ES-I3 (cell line): ENCODE measurements at regions not wholly inside any gene's neighbourhood (a gene's known extent, or its start where the extent isn't known, plus 50 kb on each side); places are given as distances from the start of the nearest gene placed in this dataset.
"Not testable (repeated sequence)": the region's sequence is repeated elsewhere in the genome, so short reads cannot be mapped to it uniquely, and the experiment has no call there.

Source experiments
- H3K36me3 ChIP-seq: 2 replicates; pipeline ENCODE4 v1.6.1; 2013; ENCODE audit warnings: mild to moderate bottlenecking, low read length, control low read depth, moderate library complexity; ENCODE audit not compliant: insufficient read depth
- H3K4me1 ChIP-seq: 2 replicates; pipeline ENCODE4 v1.6.1; 2013; ENCODE audit warnings: mild to moderate bottlenecking, control low read depth, low read length; ENCODE audit not compliant: insufficient read depth
- H3K9ac ChIP-seq: 2 replicates; pipeline ENCODE4 v1.6.1; 2013; ENCODE audit warnings: low read depth, mild to moderate bottlenecking, low read length, moderate library complexity
- H3K9me3 ChIP-seq: 2 replicates; pipeline ENCODE4 v1.6.1; 2013; ENCODE audit warnings: mild to moderate bottlenecking, low read length, moderate library complexity; ENCODE audit not compliant: control insufficient read depth, insufficient read depth

GRCh38 chr5:152551061-152551460, 146.0 kb upstream of the NMUR2 start:
- H3K9me3 ChIP-seq, result no peaks in the 10 kb centered on the region
- no peak overlapping the region for H3K9ac ChIP-seq
- H3K36me3 ChIP-seq, result no peaks in the 10 kb centered on the region
- no peaks in the 10 kb centered on the region for H3K4me1 ChIP-seq

- no peak overlapping the region for H3K9ac ChIP-seq
- no peaks in the 10 kb centered on the region for H3K36me3 ChIP-seq
- no peaks in the 10 kb centered on the region for H3K9me3 ChIP-seq
Measured at GRCh38 chr5:152556784-152557183, 151.7 kb upstream of the NMUR2 start.

DNA sequence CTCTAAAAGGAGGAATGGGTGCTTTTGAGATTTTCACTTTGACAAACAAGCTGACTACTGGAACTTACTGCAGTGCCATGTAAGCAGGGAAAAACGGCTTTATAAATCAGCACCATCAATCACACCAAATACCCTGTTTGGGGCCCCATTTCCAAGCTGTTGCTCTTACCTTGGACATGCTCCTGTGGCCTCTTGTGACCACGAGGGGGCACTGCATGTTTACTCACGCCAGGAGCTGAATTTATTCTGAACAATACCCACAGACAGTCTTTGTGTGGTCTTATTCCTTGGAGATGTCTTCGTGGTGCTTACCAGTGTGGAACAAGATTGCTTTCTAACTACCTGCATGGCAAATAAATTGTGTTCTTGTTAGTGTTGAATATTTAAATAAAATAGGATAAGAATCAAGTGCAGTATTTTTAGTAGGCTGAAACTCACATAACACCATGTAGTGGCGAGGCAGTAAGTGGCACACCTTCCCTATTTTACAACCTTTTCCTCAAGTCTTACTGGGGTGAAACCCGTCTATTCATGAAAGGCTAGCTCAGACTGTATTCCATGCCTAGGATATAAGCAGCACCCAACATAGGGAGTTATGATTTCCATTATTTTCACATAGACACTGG, 155.5 kb upstream of the NMUR2 start:
- H3K4me1 ChIP-seq, result no peaks in the 10 kb centered on the region
- no peaks in the 10 kb centered on the region for H3K9me3 ChIP-seq
- H3K36me3 ChIP-seq, result no peaks in the 10 kb centered on the region
- no peak overlapping the region for H3K9ac ChIP-seq

More at GRCh38 chr5:152556784-152557183, 151.7 kb upstream of the NMUR2 start:
- no peaks in the 10 kb centered on the region for H3K4me1 ChIP-seq

GRCh38 chr5:152568016-152568415, 162.9 kb upstream of the NMUR2 start:
- Histone ChIP-seq H3K9ac (no peak overlapping the region), H3K9me3 (0 out of 2 replicates have a peak, but pooled peaks cover 2% of the 10 kb centered on the region), H3K36me3 (no peaks in the 10 kb centered on the region), H3K4me1 (no peaks in the 10 kb centered on the region)

DNA sequence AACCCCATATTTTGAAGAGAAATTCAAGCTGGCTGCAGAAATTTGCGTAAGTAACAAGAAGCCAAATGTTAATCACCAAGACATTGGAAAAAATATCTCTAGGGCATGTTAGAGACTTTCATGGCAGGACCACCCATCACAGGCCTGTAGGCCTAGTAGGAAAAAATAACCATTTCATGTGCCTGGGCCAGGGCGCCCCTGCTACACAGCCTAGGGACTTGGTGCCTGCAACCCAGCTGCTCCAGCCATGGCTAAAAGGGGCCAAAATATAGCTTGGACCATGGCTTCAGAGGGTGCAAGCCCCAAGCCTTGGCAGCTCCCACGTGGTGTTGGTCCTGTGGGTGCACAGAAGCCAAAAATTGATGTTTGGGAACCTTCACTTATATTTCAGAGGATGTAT, 167.7 kb upstream of the NMUR2 start:
- 0 out of 2 replicates have a peak, but pooled peaks cover 6% of the 10 kb centered on the region for H3K9me3 ChIP-seq
- H3K4me1 ChIP-seq, result no peaks in the 10 kb centered on the region
- H3K9ac ChIP-seq, result no peak overlapping the region
- no peaks in the 10 kb centered on the region for H3K36me3 ChIP-seq

DNA sequence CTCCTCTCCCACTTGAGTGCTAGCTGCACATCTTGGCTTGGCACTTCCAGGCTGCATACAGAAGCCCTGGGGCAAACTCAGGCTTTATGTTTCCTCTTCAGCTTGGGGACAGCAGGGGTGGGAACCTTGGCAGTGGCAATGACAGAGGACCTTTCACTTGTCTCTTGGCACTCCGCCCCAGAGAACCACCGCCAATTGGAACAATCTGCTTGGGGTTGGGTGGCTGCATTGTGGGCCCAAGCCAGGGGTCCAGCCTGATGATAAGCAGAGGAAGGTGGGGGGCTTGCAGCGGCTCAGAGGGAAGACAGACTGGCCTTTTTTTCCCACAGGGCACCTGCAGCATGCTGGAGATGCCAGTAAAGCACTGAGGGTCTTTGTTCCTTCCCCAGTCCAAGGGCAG, 179.0 kb upstream of the NMUR2 start:
- Histone ChIP-seq H3K9me3 (no peaks in the 10 kb centered on the region), H3K36me3 (no peaks in the 10 kb centered on the region), H3K4me1 (no peaks in the 10 kb centered on the region), H3K9ac (no peak overlapping the region)

DNA sequence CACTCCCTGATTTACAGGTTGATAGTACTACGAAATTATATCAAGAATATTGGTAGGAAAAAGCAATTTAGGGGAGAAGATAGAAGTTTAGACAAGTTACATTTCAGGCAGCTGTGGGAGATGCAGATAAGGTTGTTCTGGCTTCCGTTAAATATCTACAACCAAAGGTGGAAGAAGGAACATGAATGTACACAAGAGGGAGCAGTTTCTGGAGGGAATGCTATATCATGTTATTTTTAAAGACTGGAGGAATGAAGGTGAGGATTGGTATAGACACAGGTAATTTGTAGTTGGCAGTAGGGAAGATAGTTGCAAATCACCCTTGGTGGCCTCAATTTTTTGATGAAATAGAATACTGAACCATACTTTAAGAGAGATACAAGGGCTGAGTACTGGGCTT, 187.3 kb upstream of the NMUR2 start:
- Histone ChIP-seq H3K4me1 (no peaks in the 10 kb centered on the region), H3K36me3 (no peaks in the 10 kb centered on the region), H3K9ac (no peak overlapping the region), H3K9me3 (no peaks in the 10 kb centered on the region)

- Histone ChIP-seq H3K36me3 (no peaks in the 10 kb centered on the region), H3K9ac (no peak overlapping the region), H3K9me3 (no peaks in the 10 kb centered on the region), H3K4me1 (no peaks in the 10 kb centered on the region)
Measured at GRCh38 chr5:152593388-152593787, 188.3 kb upstream of the NMUR2 start.

DNA sequence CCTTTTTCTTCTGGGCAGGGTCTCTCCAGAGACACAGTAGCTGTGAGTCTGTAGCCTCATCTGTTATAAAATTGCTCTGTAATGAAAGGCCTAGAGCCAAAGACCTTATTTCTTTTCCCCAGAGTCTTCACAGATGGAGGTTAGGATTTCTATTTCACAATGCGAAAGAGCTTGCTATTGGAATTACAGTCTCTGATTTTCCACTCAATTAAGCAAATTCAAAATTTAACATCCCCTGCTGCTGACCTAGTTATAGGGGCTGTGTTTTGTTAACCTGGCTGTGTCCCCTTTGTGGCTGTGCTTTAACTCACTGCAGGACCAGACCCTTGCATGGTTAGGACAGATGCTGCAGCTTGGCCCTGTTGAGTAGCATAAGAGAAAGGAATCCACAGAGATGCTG, 190.3 kb upstream of the NMUR2 start:
- no peaks in the 10 kb centered on the region for H3K36me3 ChIP-seq
- H3K4me1 ChIP-seq, result no peaks in the 10 kb centered on the region
- no peak overlapping the region for H3K9ac ChIP-seq
- no peaks in the 10 kb centered on the region for H3K9me3 ChIP-seq

DNA sequence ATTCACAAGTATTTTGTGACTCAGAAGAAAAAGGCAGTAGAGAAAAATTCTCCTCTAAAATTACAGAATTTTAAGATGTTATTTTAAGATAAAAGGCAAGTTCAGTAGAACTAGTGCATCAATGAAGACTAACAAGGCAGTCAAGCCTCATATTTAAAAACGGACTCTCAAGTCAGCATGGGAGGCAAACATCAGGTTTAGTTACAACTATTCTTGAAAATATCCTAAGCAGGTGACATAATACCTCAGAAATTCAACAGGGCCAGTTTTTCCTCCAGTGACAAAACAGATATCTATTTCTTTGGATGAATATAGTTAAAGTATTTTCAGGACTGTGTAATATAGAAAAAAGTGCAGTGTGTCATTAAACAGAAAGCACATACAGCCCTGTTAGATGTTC, 194.0 kb upstream of the NMUR2 start:
- H3K9me3 ChIP-seq, result no peaks in the 10 kb centered on the region
- H3K9ac ChIP-seq, result no peak overlapping the region
- no peaks in the 10 kb centered on the region for H3K36me3 ChIP-seq
- no peaks in the 10 kb centered on the region for H3K4me1 ChIP-seq

GRCh38 chr5:152601806-152602732, 197.0 kb upstream of the NMUR2 start:
- H3K36me3 ChIP-seq, result no peaks in the 10 kb centered on the region
- H3K9me3 ChIP-seq, result no peaks in the 10 kb centered on the region
- no peaks in the 10 kb centered on the region for H3K4me1 ChIP-seq
- no peak overlapping the region for H3K9ac ChIP-seq

- H3K36me3 ChIP-seq, H3K9ac ChIP-seq, H3K4me1 ChIP-seq, H3K9me3 ChIP-seq: not testable (repeated sequence)
Measured at GRCh38 chr5:152606050-152606449, 201.0 kb upstream of the NMUR2 start.

DNA sequence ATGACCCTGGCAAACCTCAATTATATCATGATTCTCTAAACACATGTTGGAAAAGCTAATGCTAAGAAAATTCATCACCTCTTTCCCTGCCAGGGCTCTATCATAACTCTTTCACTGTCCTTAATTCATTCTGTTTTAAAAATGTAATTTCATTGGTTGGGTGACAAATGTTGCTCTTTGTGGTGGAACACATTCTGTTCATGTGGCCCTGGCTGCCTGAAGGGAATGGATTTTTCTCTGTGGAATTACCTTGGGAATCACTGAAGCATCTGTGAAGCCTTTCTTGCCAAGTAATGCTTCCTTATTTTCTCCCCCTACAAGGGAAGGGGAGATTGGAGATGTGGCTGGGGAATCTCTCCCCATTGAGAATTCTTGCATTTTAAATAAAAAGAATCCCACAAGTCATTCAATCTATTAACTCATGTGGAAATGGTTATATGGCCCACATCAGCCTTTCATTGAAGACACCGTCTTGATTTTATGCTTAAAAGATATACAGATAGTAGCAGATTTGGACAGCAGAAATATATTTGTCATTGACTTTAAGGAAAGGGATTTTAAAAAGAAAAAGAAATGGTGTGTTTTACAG, 201.8 kb upstream of the NMUR2 start:
- H3K36me3 ChIP-seq, result no peaks in the 10 kb centered on the region
- H3K9me3 ChIP-seq, result no peaks in the 10 kb centered on the region
- no peak overlapping the region for H3K9ac ChIP-seq
- peaks cover 7% of the 10 kb centered on the region; the same call in 1 of the 2 replicates for H3K4me1 ChIP-seq

GRCh38 chr5:152607401-152608160, 202.5 kb upstream of the NMUR2 start:
- H3K4me1 ChIP-seq, result peaks cover 7% of the 10 kb centered on the region; the same call in 1 of the 2 replicates
- no peaks in the 10 kb centered on the region for H3K36me3 ChIP-seq
- no peaks in the 10 kb centered on the region for H3K9me3 ChIP-seq
- no peak overlapping the region for H3K9ac ChIP-seq
